ENCODE measurements at regions not wholly inside any gene's neighbourhood (a gene's known extent, or its start where the extent isn't known, plus 50 kb on each side); places are given as distances from the start of the nearest gene placed in this dataset.

DNA sequence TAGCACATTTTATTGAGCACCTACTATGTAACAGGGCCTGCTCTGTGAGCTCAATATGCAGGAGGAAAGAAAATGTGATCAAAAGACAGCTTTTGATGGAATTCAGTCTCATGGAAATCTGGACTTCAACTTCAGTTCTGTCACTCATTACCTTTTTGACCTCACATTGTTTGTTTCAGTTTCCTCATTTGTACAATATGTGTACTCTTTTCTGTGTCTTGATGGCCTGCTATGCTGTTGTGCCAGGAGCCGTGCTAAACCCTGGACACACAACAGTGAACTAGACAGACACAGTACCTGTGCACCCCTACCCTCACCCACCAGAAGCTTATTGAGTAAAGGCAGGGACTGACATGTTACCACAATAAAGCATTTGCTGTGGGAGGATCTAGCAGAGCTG, 162.9 kb upstream of the FGGY start:
- TF ChIP-seq, protein P1, sequence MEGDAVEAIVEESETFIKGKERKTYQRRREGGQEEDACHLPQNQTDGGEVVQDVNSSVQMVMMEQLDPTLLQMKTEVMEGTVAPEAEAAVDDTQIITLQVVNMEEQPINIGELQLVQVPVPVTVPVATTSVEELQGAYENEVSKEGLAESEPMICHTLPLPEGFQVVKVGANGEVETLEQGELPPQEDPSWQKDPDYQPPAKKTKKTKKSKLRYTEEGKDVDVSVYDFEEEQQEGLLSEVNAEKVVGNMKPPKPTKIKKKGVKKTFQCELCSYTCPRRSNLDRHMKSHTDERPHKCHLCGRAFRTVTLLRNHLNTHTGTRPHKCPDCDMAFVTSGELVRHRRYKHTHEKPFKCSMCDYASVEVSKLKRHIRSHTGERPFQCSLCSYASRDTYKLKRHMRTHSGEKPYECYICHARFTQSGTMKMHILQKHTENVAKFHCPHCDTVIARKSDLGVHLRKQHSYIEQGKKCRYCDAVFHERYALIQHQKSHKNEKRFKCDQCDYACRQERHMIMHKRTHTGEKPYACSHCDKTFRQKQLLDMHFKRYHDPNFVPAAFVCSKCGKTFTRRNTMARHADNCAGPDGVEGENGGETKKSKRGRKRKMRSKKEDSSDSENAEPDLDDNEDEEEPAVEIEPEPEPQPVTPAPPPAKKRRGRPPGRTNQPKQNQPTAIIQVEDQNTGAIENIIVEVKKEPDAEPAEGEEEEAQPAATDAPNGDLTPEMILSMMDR (IDR thresholded peaks at IDR 0.05), result no peak
- TF ChIP-seq POLR2A (IDR thresholded peaks at IDR 0.05) (no peak), POLR2AphosphoS5 (IDR thresholded peaks at IDR 0.05) (no peak)
